NCI-H345 treated with DMSO at 0.1 percent for 48 hours (cell line): ENCODE measurements at regions not wholly inside any gene's neighbourhood (a gene's known extent, or its start where the extent isn't known, plus 50 kb on each side); places are given as distances from the start of the nearest gene placed in this dataset.
"Not testable (repeated sequence)": the region's sequence is repeated elsewhere in the genome, so short reads cannot be mapped to it uniquely, and the experiment has no call there.

ENCODE experiments used
- DNase-seq: peaks from one replicate; lab custom pipeline; 2025; ENCODE audit not compliant: unreplicated experiment; lab: John Stamatoyannopoulos, UW

DNA sequence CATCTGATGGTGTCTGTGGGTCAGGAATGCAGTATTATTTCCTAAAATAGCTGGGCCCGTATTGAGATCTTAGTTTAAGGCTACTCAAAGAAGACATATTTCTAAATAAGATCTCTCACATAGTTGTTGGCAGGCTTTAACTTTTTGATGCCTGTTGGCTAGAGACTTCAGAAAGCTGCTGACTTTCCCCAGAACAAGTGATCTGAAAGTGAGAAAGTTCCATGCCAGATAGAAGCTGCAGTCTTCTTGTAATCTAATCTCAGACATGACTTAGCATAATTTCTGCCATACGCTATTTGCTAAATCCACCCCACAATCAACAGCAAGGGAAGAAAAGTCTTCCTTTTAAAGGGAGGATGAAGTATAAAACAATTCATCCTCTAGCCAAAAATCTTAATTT lies 867.1 kb downstream of the IGSF11 start:
- no peak for DNase-seq

DNA sequence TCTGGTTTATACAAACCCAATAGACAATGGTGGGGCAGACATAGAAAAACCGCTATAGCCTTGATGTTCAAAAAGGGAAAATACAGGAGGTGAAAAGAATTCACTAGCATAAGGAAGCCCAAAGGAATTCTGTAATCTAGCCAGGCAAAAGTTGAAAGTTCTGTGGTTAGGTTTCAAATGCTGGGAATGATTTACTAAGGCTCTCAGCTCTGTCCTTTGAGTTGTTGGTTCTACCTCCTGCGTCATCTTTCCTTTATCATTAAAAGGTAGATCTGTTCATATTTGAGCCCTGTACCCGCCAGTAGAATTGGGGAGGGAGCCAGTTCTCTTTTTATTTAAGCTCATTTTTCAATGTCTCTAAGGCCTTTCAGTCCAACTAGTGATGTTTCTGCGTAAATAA lies 866.5 kb downstream of the IGSF11 start:
- DNase-seq = no peak

DNA sequence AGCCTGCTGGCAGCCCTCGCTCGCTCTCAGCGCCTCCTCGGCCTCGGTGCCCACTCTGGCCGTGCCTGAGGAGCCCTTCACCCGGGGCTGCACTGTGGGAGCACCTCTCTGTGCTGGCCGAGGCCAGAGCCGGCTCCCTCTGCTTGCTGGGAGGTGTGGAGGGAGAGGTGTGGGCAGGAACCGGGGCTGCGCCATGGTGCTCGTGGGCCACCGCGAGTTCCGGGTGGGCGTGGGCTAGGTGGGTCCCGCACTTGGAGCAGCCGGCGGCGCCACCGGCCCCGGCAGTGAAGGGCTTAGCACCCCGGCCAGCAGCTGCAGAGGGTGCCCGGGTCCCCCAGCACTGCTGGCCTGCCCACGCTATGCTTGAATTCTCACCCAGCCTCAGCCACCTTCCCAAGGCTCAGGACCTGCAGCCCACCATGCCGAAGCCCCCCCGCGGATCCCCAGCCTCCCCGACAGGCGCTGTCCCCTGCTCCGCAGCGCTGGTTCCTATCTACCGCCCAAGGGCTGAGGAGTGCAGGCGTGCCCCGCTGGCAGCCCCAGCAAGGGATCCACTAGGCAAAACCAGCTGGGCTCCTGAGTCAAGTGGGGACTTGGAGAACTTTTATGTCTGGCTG lies 863.3 kb downstream of the IGSF11 start:
- no peak for DNase-seq

DNA sequence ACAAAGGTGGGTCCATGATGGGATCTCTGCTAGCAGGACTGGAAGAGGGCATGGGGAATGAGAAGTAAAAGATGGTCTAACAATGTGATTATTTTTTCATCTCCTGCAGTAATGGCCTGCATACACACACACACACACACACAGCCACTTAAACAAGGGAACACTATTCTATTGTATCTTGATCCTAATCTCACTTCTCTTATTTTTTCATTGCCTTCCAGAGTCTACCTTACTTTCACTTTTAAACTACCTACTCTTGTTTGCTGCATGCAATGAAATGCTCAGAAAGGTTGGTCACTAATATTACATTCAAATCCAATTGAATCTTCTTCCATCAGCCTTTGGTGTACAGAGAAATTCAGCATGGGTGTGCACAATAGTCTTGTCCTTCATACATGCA lies 853.8 kb downstream of the IGSF11 start:
- no peak for DNase-seq

DNA sequence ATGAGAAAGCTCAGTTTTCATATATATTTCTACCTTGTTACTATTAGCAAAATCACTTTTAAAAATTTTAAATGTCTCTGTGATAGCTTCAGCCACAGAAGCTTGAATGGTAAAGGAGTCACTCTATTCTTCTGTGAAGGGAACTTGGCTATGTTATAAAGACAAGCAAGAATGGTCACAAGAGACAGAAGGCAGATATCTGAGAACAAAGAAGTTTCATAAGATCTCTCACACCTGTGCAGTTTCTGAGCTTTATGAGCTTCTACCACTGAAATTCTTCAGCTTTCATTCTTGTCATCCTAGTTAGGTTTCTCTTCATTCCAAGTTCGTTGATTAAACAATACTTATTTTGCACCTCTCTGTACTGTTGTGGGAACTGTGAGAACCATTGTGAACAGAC lies 853.4 kb downstream of the IGSF11 start:
- DNase-seq = no peak

DNA sequence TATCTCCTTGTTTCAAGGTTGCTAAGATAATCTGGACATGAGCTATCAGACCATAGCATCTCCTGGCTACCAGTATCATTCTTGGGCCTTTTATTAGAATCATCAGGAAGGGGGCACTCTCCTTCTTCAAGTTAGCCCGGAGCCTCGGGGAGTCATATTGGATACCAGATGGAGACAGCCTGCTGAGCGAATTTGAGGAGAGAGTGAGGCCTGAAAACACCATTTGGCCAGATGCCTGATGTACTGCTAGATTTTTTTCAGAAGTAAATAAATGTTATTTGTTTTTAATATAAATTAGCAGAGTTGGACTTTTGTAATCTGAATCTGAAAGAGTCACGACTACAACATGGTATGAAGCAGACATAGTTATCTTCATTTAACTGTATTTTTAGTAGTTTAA lies 848.6 kb downstream of the IGSF11 start:
- no peak for DNase-seq

DNA sequence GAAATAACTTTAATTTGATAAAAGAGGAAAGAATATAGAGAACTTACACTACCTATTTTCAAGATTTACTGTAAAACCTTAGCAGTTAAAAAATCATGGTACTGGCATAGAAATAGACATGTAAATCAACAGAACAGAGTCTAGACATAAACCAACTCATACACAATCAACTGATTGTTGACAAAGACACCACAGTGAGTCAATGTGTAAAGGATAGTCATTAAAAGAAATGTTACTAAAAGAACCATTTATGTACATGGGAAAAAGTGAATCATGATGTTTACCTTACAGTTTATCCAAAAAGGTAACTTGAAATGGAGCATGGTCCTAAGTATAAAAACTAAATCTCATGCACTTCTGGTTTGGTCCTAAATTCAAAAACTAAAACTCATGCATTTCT lies 847.4 kb downstream of the IGSF11 start:
- no peak for DNase-seq

DNA sequence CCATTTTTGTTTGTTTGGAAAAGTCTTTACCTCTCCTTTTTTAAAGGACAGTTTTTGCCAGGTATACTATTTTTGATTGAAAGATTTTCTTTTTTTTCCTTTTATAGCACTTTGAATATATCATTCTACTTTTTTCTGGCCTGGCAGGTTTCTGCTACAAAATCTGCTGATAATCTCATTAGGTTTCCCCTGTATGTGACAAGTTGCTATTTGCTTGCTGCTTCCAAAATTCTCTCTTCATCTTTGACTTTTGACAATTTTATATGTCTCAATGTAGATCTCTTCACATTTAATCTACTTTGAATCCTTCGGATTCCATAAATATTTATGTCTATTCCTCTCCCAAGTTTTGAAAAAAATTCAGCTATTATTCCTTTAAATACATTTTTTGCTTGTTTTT lies 838.5 kb downstream of the IGSF11 start:
- DNase-seq = no peak

DNA sequence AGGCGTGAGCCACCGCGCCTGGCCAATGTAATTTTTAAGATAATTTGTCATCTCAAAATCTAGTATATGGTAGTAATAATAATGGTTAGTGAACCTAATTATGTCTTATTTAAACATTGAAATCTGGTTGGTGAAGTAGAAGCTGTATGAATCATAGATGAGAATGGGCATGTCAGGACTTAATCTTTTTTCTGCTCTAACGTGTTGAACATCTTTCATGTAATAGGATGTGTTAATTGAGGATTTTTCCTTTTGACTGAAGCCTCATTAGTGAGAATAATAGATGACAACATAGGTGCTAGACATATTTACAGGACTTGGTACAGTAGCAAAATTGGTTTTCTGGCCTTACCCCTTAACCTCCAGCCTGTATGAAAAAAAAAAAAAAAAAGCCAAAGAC lies 835.6 kb downstream of the IGSF11 start:
- DNase-seq = no peak

DNA sequence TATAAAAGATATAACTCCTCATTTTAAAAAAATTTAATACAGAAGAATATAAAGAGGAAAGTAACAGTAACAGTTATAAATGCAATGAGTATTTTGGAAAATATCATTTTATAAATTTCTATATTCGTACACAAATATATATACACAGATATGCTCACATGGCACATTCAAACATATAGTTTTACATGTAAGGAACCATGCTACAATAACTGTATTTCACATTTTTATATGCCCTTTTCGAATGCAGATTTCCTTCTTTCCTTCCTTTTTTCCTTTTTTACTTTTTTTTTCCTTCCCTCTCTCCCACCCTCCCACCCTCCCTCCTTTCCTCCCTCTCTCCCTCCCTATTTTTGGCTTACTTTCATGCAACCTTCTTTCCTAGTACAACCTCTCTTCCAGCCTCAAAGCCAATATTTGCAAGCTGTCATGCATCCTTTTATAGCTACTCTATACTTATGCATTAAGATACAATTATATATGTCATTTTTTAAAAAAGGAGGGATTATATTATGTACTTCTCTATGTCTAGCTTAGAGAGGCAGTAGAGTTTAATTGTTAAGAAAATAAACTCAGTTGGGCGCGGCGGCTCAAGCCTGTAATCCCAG lies 830.5 kb downstream of the IGSF11 start:
- no peak for DNase-seq

DNA sequence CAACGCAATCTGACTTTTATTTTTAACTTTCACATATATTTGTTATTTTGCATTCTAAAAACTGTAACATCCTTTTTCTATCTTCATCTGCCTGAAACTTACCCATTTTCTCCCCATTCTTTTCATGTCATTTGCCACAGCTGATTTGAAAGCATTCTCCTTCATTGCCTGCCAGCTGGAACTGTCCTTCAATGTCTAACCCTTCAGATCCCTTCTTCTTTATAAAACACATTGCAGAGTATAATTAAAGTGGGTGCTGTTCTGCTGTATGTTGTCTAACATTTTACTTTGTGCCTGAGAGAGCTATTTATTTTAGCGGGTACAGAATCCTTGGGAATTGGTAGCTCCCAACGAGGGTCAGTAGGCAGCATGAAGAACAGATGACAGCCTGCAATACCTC lies 827.4 kb downstream of the IGSF11 start:
- DNase-seq = no peak

DNA sequence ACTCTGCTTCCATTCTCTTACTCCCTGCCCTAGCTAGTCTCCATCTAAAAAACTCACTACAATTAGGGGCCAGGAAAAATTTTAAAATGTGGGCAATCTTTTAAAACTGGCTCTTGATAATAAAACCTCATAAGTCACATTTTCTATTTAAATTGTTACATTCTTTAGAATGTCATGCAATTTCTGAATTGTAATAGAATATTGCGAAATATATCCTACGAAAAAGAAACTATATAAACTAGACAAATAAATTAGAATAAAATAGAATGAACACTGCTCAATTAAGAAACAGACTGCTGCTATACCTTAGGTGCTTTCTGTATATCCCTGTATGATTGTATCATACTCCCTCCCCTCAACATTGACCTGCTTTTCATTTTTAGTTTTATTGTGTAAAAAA lies 826.0 kb downstream of the IGSF11 start:
- DNase-seq = no peak

DNA sequence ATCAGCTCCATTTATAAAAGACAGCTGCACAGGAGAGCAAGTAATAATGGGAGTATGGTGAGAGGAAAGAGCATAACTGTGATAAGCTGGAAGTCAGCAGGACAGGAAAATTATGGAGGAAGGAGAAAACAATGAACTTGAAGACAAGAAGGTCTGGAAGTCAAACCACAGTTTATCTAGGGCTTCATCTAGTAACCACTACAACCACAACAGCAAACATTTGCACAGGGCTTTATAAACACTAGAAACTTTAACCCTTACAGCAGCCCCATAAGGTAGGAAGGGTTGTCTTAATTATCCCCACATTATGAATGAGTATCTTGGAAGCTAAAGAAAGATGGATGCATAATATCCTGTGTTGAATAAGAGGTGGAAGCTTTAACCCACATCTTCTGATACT lies 820.8 kb downstream of the IGSF11 start:
- DNase-seq = no peak

DNA sequence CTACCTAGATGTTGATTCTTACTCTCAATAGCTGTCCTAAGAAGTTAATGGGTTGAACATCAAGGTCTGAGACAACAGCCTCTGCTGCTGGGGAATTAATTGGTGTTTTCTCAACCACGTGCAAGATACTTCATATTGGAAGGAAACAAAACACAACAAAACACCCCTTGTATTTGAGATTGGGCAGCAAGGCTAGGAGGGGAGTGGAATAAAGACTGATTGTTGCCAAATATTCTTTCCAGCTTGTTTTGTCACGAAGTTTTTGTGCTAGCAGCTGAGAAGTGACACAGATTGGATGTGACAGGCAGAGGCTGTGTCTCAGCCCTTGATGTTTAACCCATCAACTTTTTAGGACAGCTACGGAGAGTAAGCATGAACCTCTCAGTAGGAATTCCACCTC lies 808.4 kb downstream of the IGSF11 start:
- no peak for DNase-seq

DNA sequence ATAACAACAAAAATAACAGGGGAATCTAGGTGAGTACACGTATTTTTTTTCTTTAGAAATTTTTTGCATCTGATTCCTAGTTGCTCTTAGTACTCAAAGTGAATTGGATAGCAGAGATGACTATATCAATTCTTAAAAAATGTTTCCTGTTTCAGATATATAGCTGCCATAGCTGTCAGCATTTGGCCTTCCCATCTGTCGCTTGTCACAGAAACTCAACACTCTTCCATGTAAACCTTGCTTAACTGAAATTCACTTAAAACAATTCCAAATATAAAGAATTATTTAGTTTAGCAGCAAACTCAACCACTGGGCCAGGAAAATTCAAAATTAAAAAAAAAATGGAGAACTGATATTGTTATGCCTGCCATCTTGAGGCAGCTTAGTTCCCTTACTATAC lies 807.5 kb downstream of the IGSF11 start:
- DNase-seq = no peak

DNA sequence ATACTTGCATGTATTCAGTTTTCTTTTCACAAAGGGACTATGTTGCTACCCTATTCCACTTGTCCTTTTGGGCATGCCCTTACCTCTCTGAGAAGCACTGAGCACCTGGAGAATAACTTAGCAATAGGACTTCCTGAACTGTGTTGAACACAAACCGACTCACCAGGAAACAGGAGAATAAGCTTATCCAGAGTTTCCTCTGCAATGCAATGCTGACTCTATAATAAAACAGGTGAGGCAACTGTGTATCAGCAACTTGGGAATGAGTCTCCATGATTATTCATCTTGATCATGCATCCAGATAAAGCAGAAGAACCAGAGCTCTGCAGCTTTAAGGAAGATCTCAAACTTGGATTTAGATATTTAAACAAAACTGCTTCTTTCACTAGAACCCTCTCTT lies 806.5 kb downstream of the IGSF11 start:
- no peak for DNase-seq

DNA sequence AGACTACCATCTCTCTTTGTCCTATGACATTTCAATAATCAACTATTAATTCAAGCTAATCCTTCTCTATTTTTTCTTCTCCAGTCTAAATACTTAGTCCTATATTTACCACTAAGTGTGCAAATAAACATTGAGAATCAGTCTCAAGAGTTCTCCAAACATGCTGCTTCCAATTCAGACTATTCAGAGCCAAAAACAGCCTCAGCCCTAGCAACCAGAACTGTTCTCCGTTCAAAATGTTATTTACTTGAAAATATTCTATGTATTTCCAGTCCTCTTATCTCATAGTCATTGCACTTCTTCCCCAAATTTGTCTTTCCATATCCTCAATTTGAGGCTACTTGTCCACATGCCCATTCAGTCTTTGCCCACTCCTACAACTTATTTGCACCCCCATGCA lies 805.5 kb downstream of the IGSF11 start:
- DNase-seq = no peak

DNA sequence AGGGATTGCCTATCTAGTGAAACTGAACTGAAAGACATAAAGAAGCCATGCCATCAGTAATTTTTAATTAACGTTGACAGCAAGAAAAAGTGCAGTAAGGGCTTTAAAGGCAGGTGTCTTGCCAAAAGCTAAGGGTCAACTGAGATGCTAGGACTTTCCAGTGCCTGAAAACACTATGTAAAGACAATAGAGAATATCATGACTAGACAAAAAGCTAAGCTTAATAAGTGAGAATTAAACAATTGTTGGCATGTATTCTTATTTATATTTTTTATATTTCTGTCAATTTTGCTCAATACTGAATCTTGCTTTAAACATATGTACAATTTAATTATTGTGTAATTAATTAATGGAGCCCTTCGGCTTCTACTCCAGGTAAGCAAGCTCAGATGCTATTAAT lies 803.1 kb downstream of the IGSF11 start:
- no peak for DNase-seq

DNA sequence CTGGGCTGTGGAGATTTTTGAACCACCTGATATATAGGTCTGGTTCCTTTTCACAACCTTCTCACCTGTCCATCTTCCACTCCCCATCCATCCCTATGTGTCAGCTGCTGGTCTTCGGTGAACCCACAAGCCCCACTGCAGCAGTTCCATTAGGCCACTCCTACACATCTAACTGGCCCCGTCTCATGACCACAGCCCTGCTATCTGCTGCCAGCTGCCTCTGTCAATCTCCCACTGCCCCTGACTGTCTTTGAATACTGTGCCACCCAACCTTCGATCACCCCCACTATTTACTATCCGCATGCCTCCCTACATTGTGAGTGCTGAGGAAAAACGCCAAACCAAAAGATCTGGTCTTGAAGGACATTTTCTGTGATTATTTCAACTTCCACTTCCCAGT lies 795.4 kb downstream of the IGSF11 start:
- no peak for DNase-seq

DNA sequence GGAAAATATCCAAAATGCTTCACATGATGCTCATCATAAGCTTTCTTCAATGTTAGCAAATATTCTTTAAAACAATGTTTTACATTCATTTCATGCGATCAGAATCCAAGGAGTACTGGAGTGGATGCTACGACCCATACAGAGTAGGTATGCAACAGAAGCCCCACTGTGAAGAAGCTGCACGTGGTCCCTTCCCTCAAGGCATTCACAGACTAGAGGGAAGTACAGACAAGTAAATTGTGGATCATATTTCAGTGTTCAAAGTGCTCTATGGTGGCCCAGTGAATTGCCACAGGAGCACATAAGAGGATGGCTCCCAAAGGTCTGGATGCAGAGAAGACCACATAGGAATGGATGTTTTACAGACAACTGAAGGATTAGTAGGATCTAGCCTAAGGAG lies 789.9 kb downstream of the IGSF11 start:
- no peak for DNase-seq

DNA sequence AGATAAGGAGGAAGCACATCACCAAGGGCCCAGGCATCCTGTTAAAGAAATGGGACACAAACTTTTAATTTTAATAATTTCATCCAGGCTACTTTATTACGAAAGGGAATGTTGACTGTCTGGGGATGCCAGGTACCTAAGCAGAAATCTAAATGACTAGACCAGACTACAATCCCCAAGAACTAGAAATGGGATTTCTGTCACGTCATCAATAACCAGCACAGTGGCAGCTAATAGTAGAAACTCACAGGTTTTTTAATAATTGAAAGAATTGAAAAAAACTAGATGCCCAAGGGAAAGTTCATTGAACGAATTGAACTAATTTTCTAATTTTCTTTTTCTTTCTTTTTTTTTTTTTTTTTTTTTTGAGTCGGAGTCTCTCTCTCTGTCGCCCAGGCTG lies 789.3 kb downstream of the IGSF11 start:
- DNase-seq = no peak

DNA sequence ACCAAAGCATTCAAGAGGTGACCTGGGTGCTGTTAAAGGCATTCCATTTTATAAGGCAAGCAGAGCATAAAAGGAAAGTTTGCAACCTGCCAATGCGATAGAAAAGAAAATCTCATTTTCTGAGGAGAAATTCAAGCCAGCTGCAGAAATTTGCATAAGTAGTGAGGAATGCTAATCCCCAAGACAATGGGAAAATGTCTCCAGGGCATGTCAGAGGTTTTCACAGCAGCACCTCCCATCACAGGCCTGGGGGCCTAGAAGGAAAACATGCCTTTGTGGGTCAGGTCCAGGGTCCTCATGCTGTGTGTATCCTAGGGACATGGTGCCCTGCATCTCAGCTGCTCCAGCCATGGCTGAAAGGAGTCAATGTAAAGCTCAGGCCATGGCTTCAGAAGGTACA lies 775.8 kb downstream of the IGSF11 start:
- not testable (repeated sequence) for DNase-seq

DNA sequence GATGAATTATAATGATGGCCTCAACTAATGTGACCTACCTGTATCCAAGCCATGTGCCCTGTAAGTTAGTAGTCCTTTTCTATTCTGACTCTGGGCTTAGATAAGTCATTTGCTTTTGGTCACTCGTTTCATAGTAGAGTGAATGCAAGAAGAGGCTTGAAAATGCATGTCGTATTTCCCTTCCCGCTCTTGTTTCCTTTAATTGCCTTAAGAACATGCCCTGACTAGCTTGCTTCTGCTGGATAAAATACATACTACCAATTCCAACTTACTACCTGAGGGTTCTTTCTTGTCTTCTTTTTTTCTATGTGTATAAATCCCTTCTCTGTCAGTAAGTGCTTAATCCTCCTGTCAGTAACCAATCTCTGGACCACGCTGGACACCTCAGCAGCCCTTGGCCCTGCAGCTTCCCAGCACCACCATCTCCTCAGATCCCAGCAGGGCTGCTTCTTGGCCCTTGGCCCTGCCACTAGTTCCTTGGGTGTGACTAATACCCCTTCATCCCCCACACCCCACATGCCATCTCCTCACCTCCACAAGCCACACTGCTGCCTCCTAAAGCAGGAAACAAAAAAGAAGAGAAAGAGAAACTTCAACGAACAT lies 771.7 kb downstream of the IGSF11 start:
- DNase-seq = no peak
